Endodermal cell (in vitro differentiated cells): ENCODE measurements at regions not wholly inside any gene's neighbourhood (a gene's known extent, or its start where the extent isn't known, plus 50 kb on each side); places are given as distances from the start of the nearest gene placed in this dataset.

Experiments used
- DNase-seq: peaks from one replicate; pipeline ENCODE4 v3.0.0-alpha.2; 2017
- H3K27ac ChIP-seq: 2 replicates; pipeline ENCODE4 v1.5.1; 2013; ENCODE audit warnings: mild to moderate bottlenecking, low read depth, low read length, moderate library complexity
- H3K27me3 ChIP-seq: 2 replicates; pipeline ENCODE4 v1.6.1; 2013; ENCODE audit warnings: mild to moderate bottlenecking, low read length, moderate library complexity; ENCODE audit not compliant: insufficient read depth, control insufficient read depth, poor library complexity, severe bottlenecking
- H3K36me3 ChIP-seq: 2 replicates; pipeline ENCODE4 v1.7.0; 2013; ENCODE audit warnings: mild to moderate bottlenecking, low read length, moderate library complexity; ENCODE audit not compliant: control insufficient read depth, insufficient read depth
- H3K4me1 ChIP-seq: one replicate; pipeline ENCODE4 v1.7.0; 2013; ENCODE audit warnings: low read length; ENCODE audit not compliant: control insufficient read depth, insufficient read depth
- H3K4me3 ChIP-seq: 2 replicates; pipeline ENCODE4 v1.5.1; 2013; ENCODE audit warnings: mild to moderate bottlenecking, low read length, moderate library complexity
- H3K9ac ChIP-seq: 2 replicates; pipeline ENCODE4 v1.6.1; 2013; ENCODE audit warnings: mild to moderate bottlenecking, low read length, moderate library complexity; ENCODE audit not compliant: poor library complexity, severe bottlenecking; ENCODE audit errors: extremely low read depth
- H3K9me3 ChIP-seq: 2 replicates; pipeline ENCODE4 v1.6.1; 2013; ENCODE audit warnings: mild to moderate bottlenecking, low read length, moderate library complexity; ENCODE audit not compliant: control insufficient read depth
- H3K27ac Mint-ChIP-seq: 2 replicates; pipeline ENCODE4 v1.8.0; 2020; ENCODE audit warnings: mixed read lengths
- H3K27me3 Mint-ChIP-seq: 2 replicates; pipeline ENCODE4 v1.8.0; 2021; ENCODE audit warnings: mild to moderate bottlenecking, mixed read lengths; ENCODE audit not compliant: insufficient read depth
- H3K36me3 Mint-ChIP-seq: 2 replicates; pipeline ENCODE4 v1.8.0; 2020; ENCODE audit warnings: low read depth, mixed read lengths
- H3K4me1 Mint-ChIP-seq: 2 replicates; pipeline ENCODE4 v1.8.0; 2020; ENCODE audit warnings: mixed read lengths
- H3K4me3 Mint-ChIP-seq: 2 replicates; pipeline ENCODE4 v1.8.0; 2020; ENCODE audit warnings: mild to moderate bottlenecking, moderate library complexity, mixed read lengths
- H3K9me3 Mint-ChIP-seq: 2 replicates; pipeline ENCODE4 v1.8.0; 2020; ENCODE audit warnings: mild to moderate bottlenecking, mixed read lengths
- CTCF ChIP-seq: fragments of 200-600 bp; sonication (generic); conservative IDR thresholded peaks from 2 replicates; pipeline ENCODE4 v1.5.0; 2021; ENCODE audit warnings: antibody characterized with exemption, mild to moderate bottlenecking
- WGBS, 2 experiments: methylation state at CpG; one replicate each; pipeline versions ENCODE4 v1.1.5 to v1.1.7; 2013; ENCODE audit warnings: missing lambda C conversion rate in 2 of 2, mixed read lengths in 1 of 2; ENCODE audit not compliant: insufficient coverage in 1 of 2, insufficient read length in 1 of 2; 5-methylcytosine and 5-hydroxymethylcytosine counted together

DNA sequence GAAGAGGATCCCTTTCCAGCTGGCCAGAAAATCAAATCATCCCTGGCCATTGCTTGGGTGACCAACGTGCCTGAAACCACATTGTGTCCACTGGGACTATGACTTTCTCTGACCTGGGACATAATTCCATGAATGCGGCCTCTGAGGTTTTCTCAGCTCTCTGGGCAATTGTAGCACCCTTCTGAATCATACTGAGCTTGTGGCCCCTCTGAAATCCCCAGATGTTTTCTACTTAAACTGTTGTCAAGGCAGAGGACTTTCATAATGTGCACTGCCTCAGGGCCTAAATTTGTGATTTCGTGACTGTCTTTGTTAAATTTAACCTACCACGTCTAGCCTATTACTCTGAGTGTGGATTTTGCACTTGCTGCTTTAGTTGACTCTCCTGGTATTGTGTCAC lies 321.1 kb upstream of the PLET1 start:
- Histone ChIP-seq H3K4me3 (no peak overlapping the region), H3K36me3 (no peaks in the 10 kb centered on the region), H3K9me3 (no peaks in the 10 kb centered on the region), H3K9ac (no peak overlapping the region), H3K27ac (no peak overlapping the region), H3K4me1 (no peaks in the 10 kb centered on the region), H3K27me3 (no peaks in the 10 kb centered on the region)
- Mint-ChIP-seq H3K4me3 (no peak overlapping the region), H3K9me3 (no peaks in the 10 kb centered on the region), H3K36me3 (no peaks in the 10 kb centered on the region), H3K27me3 (peaks cover 2% of the 10 kb centered on the region), H3K27ac (no peak overlapping the region), H3K4me1 (no peaks in the 10 kb centered on the region)
- no peak for TF ChIP-seq CTCF
- no peak for DNase-seq
- WGBS, 2 experiments: 89 to 93% methylated on average over 3 to 4 of the region's 4 CpGs

- Histone ChIP-seq H3K4me1 (no peaks in the 10 kb centered on the region), H3K4me3 (no peak overlapping the region), H3K27me3 (no peaks in the 10 kb centered on the region), H3K36me3 (no peaks in the 10 kb centered on the region), H3K9me3 (no peaks in the 10 kb centered on the region), H3K9ac (no peak overlapping the region), H3K27ac (no peak overlapping the region)
- no peaks in the 10 kb centered on the region for H3K9me3 Mint-ChIP-seq
- no peaks in the 10 kb centered on the region for H3K4me1 Mint-ChIP-seq
- no peak for TF ChIP-seq CTCF
- H3K27ac Mint-ChIP-seq: no peak overlapping the region
- no peaks in the 10 kb centered on the region for H3K36me3 Mint-ChIP-seq
- DNase-seq: no peak
- H3K27me3 Mint-ChIP-seq: peaks cover 2% of the 10 kb centered on the region
- H3K4me3 Mint-ChIP-seq: no peak overlapping the region
Observed at GRCh38 chr11:112582366-112582765, 321.7 kb upstream of the PLET1 start.

- TF ChIP-seq CTCF: no peak
- WGBS, 2 experiments: 90 to 93% methylated on average over 3 to 8 of the region's 8 CpGs
- Mint-ChIP-seq H3K27ac (no peak overlapping the region), H3K9me3 (no peaks in the 10 kb centered on the region), H3K4me3 (no peak overlapping the region), H3K36me3 (no peaks in the 10 kb centered on the region), H3K4me1 (peaks cover 2% of the 10 kb centered on the region), H3K27me3 (peaks cover 2% of the 10 kb centered on the region)
- H3K4me1 ChIP-seq: no peaks in the 10 kb centered on the region
- no peak for DNase-seq
- no peak overlapping the region for H3K9ac ChIP-seq
- H3K27ac ChIP-seq: no peak overlapping the region
- H3K4me3 ChIP-seq: no peak overlapping the region
- no peaks in the 10 kb centered on the region for H3K27me3 ChIP-seq
- H3K36me3 ChIP-seq: no peaks in the 10 kb centered on the region
- H3K9me3 ChIP-seq: no peaks in the 10 kb centered on the region
Observed at GRCh38 chr11:112583261-112583893, 322.7 kb upstream of the PLET1 start.
